Karpas-422 (cell line): ENCODE measurements at regions not wholly inside any gene's neighbourhood (a gene's known extent, or its start where the extent isn't known, plus 50 kb on each side); places are given as distances from the start of the nearest gene placed in this dataset.

ENCODE experiments used
- DNase-seq: peaks from one replicate; pipeline ENCODE4 v3.0.0-alpha.2; 2015
- H2AFZ ChIP-seq: fragments of 200-600 bp; sonication (generic); 2 replicates; pipeline ENCODE4 v1.6.1; 2014; ENCODE audit warnings: antibody characterized with exemption, low read length, mixed read lengths
- H3K27ac ChIP-seq: fragments of 200-600 bp; sonication (generic); 2 replicates; pipeline ENCODE4 v1.5.1; 2014; ENCODE audit warnings: mild to moderate bottlenecking, low read length, moderate library complexity
- H3K27me3 ChIP-seq: fragments of 200-600 bp; sonication (generic); 2 replicates; pipeline ENCODE4 v1.6.1; 2014; ENCODE audit warnings: low read length, mixed read lengths
- H3K36me3 ChIP-seq: fragments of 200-600 bp; sonication (generic); 2 replicates; pipeline ENCODE4 v1.6.1; 2014; ENCODE audit warnings: low read length, mixed read lengths; ENCODE audit not compliant: insufficient read depth
- H3K4me1 ChIP-seq: fragments of 200-600 bp; sonication (generic); 2 replicates; pipeline ENCODE4 v1.6.1; 2014; ENCODE audit warnings: mild to moderate bottlenecking, low read length, mixed read lengths
- H3K4me2 ChIP-seq: fragments of 200-600 bp; sonication (generic); 2 replicates; pipeline ENCODE4 v1.6.1; 2014; ENCODE audit warnings: low read length, low read depth, mild to moderate bottlenecking; ENCODE audit not compliant: poor library complexity, severe bottlenecking
- H3K4me3 ChIP-seq: fragments of 200-600 bp; sonication (generic); 2 replicates; pipeline ENCODE4 v1.5.1; 2014; ENCODE audit warnings: mild to moderate bottlenecking, antibody characterized with exemption, low read length, mixed read lengths
- H3K79me2 ChIP-seq: fragments of 200-600 bp; sonication (generic); 2 replicates; pipeline ENCODE4 v1.6.1; 2014; ENCODE audit warnings: mild to moderate bottlenecking, low read length, mixed read lengths
- H3K9ac ChIP-seq: fragments of 200-600 bp; sonication (generic); 2 replicates; pipeline ENCODE4 v1.6.0; 2014; ENCODE audit warnings: low read length
- H3K9me2 ChIP-seq: fragments of 200-600 bp; sonication (generic), shearing (Covaris generic); replicated peaks from 2 replicates; pipeline ENCODE4 v1.6.0; 2014; ENCODE audit warnings: mild to moderate bottlenecking, low read length, moderate library complexity; ENCODE audit not compliant: insufficient read depth
- H3K9me3 ChIP-seq: fragments of 300-700, 200-600 bp; sonication (generic); 2 replicates; pipeline ENCODE4 v1.6.1; 2014; ENCODE audit warnings: low read length, mixed read lengths
- H4K20me1 ChIP-seq: fragments of 200-600 bp; sonication (generic); 2 replicates; pipeline ENCODE4 v1.6.1; 2014; ENCODE audit warnings: mild to moderate bottlenecking, antibody characterized with exemption, low read length, low read depth; ENCODE audit not compliant: insufficient read depth

GRCh38 chr12:107264667-107265066 is 171.3 kb upstream of the CRY1 start:
- no peaks in the 10 kb centered on the region for H3K36me3 ChIP-seq
- H3K9me2 ChIP-seq, result no peaks in the 10 kb centered on the region
- H3K79me2 ChIP-seq, result no peaks in the 10 kb centered on the region
- H3K27ac ChIP-seq, result no peak overlapping the region
- DNase-seq, result no peak
- no peaks in the 10 kb centered on the region for H3K9me3 ChIP-seq
- no peak overlapping the region for H3K9ac ChIP-seq
- no peak overlapping the region for H2AFZ ChIP-seq
- H3K27me3 ChIP-seq, result no peaks in the 10 kb centered on the region; the same call in 1 of the 2 replicates
- H4K20me1 ChIP-seq, result no peaks in the 10 kb centered on the region
- no peak overlapping the region for H3K4me3 ChIP-seq
- H3K4me2 ChIP-seq, result no peak overlapping the region
- no peaks in the 10 kb centered on the region for H3K4me1 ChIP-seq

- Histone ChIP-seq H3K4me2 (no peak overlapping the region), H3K4me1 (no peaks in the 10 kb centered on the region), H3K79me2 (no peaks in the 10 kb centered on the region), H3K9ac (no peak overlapping the region), H3K4me3 (no peak overlapping the region), H2AFZ (no peak overlapping the region), H3K9me2 (no peaks in the 10 kb centered on the region), H3K27ac (no peak overlapping the region), H4K20me1 (no peaks in the 10 kb centered on the region), H3K36me3 (no peaks in the 10 kb centered on the region), H3K27me3 (no peaks in the 10 kb centered on the region; the same call in 1 of the 2 replicates), H3K9me3 (no peaks in the 10 kb centered on the region)
- DNase-seq, result no peak
These were observed 174.3 kb upstream of the CRY1 start for GRCh38 chr12:107267604-107268003.

GRCh38 chr12:107271523-107271922 is 178.2 kb upstream of the CRY1 start:
- no peaks in the 10 kb centered on the region for H3K9me2 ChIP-seq

GRCh38 chr12:107275530-107275929 is 182.2 kb upstream of the CRY1 start:
- H3K27me3 ChIP-seq, result no peaks in the 10 kb centered on the region
- no peaks in the 10 kb centered on the region for H4K20me1 ChIP-seq
- no peak overlapping the region for H2AFZ ChIP-seq
- no peak for DNase-seq
- no peak overlapping the region for H3K4me2 ChIP-seq
- H3K36me3 ChIP-seq, result no peaks in the 10 kb centered on the region
- H3K4me1 ChIP-seq, result no peaks in the 10 kb centered on the region
- no peaks in the 10 kb centered on the region for H3K9me2 ChIP-seq
- H3K79me2 ChIP-seq, result no peaks in the 10 kb centered on the region
- H3K4me3 ChIP-seq, result no peak overlapping the region
- H3K9me3 ChIP-seq, result no peaks in the 10 kb centered on the region
- no peak overlapping the region for H3K9ac ChIP-seq
- no peak overlapping the region for H3K27ac ChIP-seq

More at GRCh38 chr12:107271523-107271922, 178.2 kb upstream of the CRY1 start:
- H3K27me3 ChIP-seq, result no peaks in the 10 kb centered on the region
- H4K20me1 ChIP-seq, result no peaks in the 10 kb centered on the region
- H3K27ac ChIP-seq, result no peak overlapping the region
- H3K4me1 ChIP-seq, result no peaks in the 10 kb centered on the region
- no peak for DNase-seq
- no peaks in the 10 kb centered on the region for H3K79me2 ChIP-seq
- no peak overlapping the region for H3K9ac ChIP-seq
- H3K4me3 ChIP-seq, result no peak overlapping the region
- H2AFZ ChIP-seq, result no peak overlapping the region
- no peaks in the 10 kb centered on the region for H3K9me3 ChIP-seq
- no peak overlapping the region for H3K4me2 ChIP-seq
- H3K36me3 ChIP-seq, result no peaks in the 10 kb centered on the region

GRCh38 chr12:107277855-107278254 is 184.5 kb upstream of the CRY1 start:
- H3K4me2 ChIP-seq, result no peak overlapping the region
- H3K27ac ChIP-seq, result no peak overlapping the region
- H4K20me1 ChIP-seq, result no peaks in the 10 kb centered on the region
- H3K36me3 ChIP-seq, result no peaks in the 10 kb centered on the region
- no peaks in the 10 kb centered on the region for H3K27me3 ChIP-seq
- H3K9me3 ChIP-seq, result no peaks in the 10 kb centered on the region
- no peak for DNase-seq
- H2AFZ ChIP-seq, result no peak overlapping the region
- no peak overlapping the region for H3K9ac ChIP-seq
- H3K79me2 ChIP-seq, result no peaks in the 10 kb centered on the region
- H3K4me1 ChIP-seq, result no peaks in the 10 kb centered on the region
- H3K4me3 ChIP-seq, result no peak overlapping the region
- no peaks in the 10 kb centered on the region for H3K9me2 ChIP-seq

GRCh38 chr12:107282628-107283027 is 189.3 kb upstream of the CRY1 start:
- Histone ChIP-seq H4K20me1 (no peaks in the 10 kb centered on the region), H3K9me3 (0 out of 2 replicates have a peak, but pooled peaks cover 8% of the 10 kb centered on the region), H3K27me3 (no peaks in the 10 kb centered on the region), H3K4me3 (no peak overlapping the region), H2AFZ (no peak overlapping the region), H3K79me2 (no peaks in the 10 kb centered on the region), H3K9me2 (no peaks in the 10 kb centered on the region), H3K4me2 (no peak overlapping the region), H3K4me1 (no peaks in the 10 kb centered on the region), H3K36me3 (no peaks in the 10 kb centered on the region), H3K27ac (no peak overlapping the region), H3K9ac (no peak overlapping the region)
- DNase-seq, result no peak

GRCh38 chr12:107283652-107284051 is 190.3 kb upstream of the CRY1 start:
- DNase-seq, result no peak
- Histone ChIP-seq H3K9me3 (0 out of 2 replicates have a peak, but pooled peaks cover 8% of the 10 kb centered on the region), H3K27me3 (no peaks in the 10 kb centered on the region), H3K9me2 (no peaks in the 10 kb centered on the region), H3K9ac (no peak overlapping the region), H3K4me2 (no peak overlapping the region), H3K27ac (no peak overlapping the region), H3K79me2 (no peaks in the 10 kb centered on the region), H3K4me3 (no peak overlapping the region), H3K4me1 (no peaks in the 10 kb centered on the region), H4K20me1 (no peaks in the 10 kb centered on the region), H2AFZ (no peak overlapping the region), H3K36me3 (no peaks in the 10 kb centered on the region)

- no peaks in the 10 kb centered on the region for H3K9me2 ChIP-seq
- no peak overlapping the region for H3K4me2 ChIP-seq
- H3K4me1 ChIP-seq, result no peaks in the 10 kb centered on the region
- H3K4me3 ChIP-seq, result no peak overlapping the region
- no peaks in the 10 kb centered on the region for H3K27me3 ChIP-seq
- H3K9me3 ChIP-seq, result 0 out of 2 replicates have a peak, but pooled peaks cover 8% of the 10 kb centered on the region
- H3K36me3 ChIP-seq, result no peaks in the 10 kb centered on the region
- H3K27ac ChIP-seq, result no peak overlapping the region
- no peaks in the 10 kb centered on the region for H4K20me1 ChIP-seq
- H3K79me2 ChIP-seq, result no peaks in the 10 kb centered on the region
- DNase-seq, result no peak
- no peak overlapping the region for H2AFZ ChIP-seq
- no peak overlapping the region for H3K9ac ChIP-seq
These were observed 191.3 kb upstream of the CRY1 start for GRCh38 chr12:107284692-107285091.
